ENCODE measurements at regions not wholly inside any gene's neighbourhood (a gene's known extent, or its start where the extent isn't known, plus 50 kb on each side); places are given as distances from the start of the nearest gene placed in this dataset.

GRCh38 chr17:65312718-65313377 is 175.7 kb downstream of the RGS9 start:
- Histone ChIP-seq H3K27me3 (ENCODE audit: insufficient read depth) (no peaks in the 10 kb centered on the region), H3K27ac (ENCODE audit: low read depth) (no peak overlapping the region), H4K20me1 (replicated peaks; ENCODE audit: insufficient read depth) (no peaks in the 10 kb centered on the region), H3K4me2 (peak overlapping the region; percentile 5; the same call in 1 of the 2 replicates), H2AFZ (peak overlapping the region; percentile 80), H3K4me3 (no peak overlapping the region), H3K36me3 (ENCODE audit: insufficient read depth) (no peaks in the 10 kb centered on the region), H3F3A (replicated peaks; ENCODE audit: low read depth) (no peaks in the 10 kb centered on the region), H3K9me2 (ENCODE audit: insufficient read depth) (no peaks in the 10 kb centered on the region), H3K79me2 (replicated peaks; ENCODE audit: insufficient read depth) (no peaks in the 10 kb centered on the region), H3K4me1 (ENCODE audit: insufficient read depth) (peaks cover 8% of the 10 kb centered on the region; the same call in 1 of the 2 replicates)
- TF ChIP-seq CTCF (conservative IDR thresholded peaks at IDR 0.05; ENCODE audit: low read depth in 2 of 2) (no peak), ZNF331 (CRISPR knock-in tag; IDR thresholded peaks at IDR 0.05; ENCODE audit: low read depth) (no peak), JUNB (IDR thresholded peaks at IDR 0.05; ENCODE audit: unreplicated experiment) (no peak), EZH2phosphoT487 (IDR thresholded peaks at IDR 0.05; ENCODE audit: unreplicated experiment) (no peak), NANOG (IDR thresholded peaks at IDR 0.05; ENCODE audit: borderline replicate concordance) (no peak), ETS1 (IDR thresholded peaks at IDR 0.05) (no peak), POLR2AphosphoS5 (IDR thresholded peaks at IDR 0.05; ENCODE audit: low read depth) (no peak), CREB1 (CRISPR knock-in tag; IDR thresholded peaks at IDR 0.05; ENCODE audit: low read depth) (no peak), STAT1 (IDR thresholded peaks at IDR 0.05; ENCODE audit: unreplicated experiment) (no peak), EZH2 (IDR thresholded peaks at IDR 0.05; ENCODE audit: low read depth, unreplicated experiment) (no peak), ZNF114 (CRISPR knock-in tag; IDR thresholded peaks at IDR 0.05) (no peak)
- TF ChIP-seq, protein P1, sequence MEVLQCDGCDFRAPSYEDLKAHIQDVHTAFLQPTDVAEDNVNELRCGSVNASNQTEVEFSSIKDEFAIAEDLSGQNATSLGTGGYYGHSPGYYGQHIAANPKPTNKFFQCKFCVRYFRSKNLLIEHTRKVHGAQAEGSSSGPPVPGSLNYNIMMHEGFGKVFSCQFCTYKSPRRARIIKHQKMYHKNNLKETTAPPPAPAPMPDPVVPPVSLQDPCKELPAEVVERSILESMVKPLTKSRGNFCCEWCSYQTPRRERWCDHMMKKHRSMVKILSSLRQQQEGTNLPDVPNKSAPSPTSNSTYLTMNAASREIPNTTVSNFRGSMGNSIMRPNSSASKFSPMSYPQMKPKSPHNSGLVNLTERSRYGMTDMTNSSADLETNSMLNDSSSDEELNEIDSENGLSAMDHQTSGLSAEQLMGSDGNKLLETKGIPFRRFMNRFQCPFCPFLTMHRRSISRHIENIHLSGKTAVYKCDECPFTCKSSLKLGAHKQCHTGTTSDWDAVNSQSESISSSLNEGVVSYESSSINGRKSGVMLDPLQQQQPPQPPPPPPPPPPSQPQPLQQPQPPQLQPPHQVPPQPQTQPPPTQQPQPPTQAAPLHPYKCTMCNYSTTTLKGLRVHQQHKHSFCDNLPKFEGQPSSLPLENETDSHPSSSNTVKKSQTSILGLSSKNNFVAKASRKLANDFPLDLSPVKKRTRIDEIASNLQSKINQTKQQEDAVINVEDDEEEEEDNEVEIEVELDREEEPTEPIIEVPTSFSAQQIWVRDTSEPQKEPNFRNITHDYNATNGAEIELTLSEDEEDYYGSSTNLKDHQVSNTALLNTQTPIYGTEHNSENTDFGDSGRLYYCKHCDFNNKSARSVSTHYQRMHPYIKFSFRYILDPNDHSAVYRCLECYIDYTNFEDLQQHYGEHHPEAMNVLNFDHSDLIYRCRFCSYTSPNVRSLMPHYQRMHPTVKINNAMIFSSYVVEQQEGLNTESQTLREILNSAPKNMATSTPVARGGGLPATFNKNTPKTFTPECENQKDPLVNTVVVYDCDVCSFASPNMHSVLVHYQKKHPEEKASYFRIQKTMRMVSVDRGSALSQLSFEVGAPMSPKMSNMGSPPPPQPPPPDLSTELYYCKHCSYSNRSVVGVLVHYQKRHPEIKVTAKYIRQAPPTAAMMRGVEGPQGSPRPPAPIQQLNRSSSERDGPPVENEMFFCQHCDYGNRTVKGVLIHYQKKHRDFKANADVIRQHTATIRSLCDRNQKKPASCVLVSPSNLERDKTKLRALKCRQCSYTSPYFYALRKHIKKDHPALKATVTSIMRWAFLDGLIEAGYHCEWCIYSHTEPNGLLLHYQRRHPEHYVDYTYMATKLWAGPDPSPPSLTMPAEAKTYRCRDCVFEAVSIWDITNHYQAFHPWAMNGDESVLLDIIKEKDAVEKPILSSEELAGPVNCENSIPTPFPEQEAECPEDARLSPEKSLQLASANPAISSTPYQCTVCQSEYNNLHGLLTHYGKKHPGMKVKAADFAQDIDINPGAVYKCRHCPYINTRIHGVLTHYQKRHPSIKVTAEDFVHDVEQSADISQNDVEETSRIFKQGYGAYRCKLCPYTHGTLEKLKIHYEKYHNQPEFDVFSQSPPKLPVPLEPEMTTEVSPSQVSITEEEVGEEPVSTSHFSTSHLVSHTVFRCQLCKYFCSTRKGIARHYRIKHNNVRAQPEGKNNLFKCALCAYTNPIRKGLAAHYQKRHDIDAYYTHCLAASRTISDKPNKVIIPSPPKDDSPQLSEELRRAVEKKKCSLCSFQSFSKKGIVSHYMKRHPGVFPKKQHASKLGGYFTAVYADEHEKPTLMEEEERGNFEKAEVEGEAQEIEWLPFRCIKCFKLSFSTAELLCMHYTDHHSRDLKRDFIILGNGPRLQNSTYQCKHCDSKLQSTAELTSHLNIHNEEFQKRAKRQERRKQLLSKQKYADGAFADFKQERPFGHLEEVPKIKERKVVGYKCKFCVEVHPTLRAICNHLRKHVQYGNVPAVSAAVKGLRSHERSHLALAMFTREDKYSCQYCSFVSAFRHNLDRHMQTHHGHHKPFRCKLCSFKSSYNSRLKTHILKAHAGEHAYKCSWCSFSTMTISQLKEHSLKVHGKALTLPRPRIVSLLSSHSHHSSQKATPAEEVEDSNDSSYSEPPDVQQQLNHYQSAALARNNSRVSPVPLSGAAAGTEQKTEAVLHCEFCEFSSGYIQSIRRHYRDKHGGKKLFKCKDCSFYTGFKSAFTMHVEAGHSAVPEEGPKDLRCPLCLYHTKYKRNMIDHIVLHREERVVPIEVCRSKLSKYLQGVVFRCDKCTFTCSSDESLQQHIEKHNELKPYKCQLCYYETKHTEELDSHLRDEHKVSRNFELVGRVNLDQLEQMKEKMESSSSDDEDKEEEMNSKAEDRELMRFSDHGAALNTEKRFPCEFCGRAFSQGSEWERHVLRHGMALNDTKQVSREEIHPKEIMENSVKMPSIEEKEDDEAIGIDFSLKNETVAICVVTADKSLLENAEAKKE (CRISPR knock-in tag; IDR thresholded peaks at IDR 0.05): no peak
- TF ChIP-seq, protein P2, sequence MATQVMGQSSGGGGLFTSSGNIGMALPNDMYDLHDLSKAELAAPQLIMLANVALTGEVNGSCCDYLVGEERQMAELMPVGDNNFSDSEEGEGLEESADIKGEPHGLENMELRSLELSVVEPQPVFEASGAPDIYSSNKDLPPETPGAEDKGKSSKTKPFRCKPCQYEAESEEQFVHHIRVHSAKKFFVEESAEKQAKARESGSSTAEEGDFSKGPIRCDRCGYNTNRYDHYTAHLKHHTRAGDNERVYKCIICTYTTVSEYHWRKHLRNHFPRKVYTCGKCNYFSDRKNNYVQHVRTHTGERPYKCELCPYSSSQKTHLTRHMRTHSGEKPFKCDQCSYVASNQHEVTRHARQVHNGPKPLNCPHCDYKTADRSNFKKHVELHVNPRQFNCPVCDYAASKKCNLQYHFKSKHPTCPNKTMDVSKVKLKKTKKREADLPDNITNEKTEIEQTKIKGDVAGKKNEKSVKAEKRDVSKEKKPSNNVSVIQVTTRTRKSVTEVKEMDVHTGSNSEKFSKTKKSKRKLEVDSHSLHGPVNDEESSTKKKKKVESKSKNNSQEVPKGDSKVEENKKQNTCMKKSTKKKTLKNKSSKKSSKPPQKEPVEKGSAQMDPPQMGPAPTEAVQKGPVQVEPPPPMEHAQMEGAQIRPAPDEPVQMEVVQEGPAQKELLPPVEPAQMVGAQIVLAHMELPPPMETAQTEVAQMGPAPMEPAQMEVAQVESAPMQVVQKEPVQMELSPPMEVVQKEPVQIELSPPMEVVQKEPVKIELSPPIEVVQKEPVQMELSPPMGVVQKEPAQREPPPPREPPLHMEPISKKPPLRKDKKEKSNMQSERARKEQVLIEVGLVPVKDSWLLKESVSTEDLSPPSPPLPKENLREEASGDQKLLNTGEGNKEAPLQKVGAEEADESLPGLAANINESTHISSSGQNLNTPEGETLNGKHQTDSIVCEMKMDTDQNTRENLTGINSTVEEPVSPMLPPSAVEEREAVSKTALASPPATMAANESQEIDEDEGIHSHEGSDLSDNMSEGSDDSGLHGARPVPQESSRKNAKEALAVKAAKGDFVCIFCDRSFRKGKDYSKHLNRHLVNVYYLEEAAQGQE (IDR thresholded peaks at IDR 0.05; ENCODE audit: unreplicated experiment): no peak
- no peaks in the 10 kb centered on the region for H3K36me3 Mint-ChIP-seq (ENCODE audit: low read depth)
- H3K27me3 Mint-ChIP-seq (ENCODE audit: insufficient read depth, low read depth, poor library complexity): no peaks in the 10 kb centered on the region
- no peak for ATAC-seq
- peak overlapping the region; percentile 47; the same call in 1 of the 2 replicates for H3K27ac Mint-ChIP-seq
- no peak overlapping the region for H3K4me3 Mint-ChIP-seq
- H3K4me1 Mint-ChIP-seq: peaks cover 12% of the 10 kb centered on the region
- DNase-seq (ENCODE audit: low spot score): no peak
- H3K9me3 Mint-ChIP-seq: no peaks in the 10 kb centered on the region
